Aorta (tissue), 5 donors: ENCODE measurements at regions not wholly inside any gene's neighbourhood (a gene's known extent, or its start where the extent isn't known, plus 50 kb on each side); places are given as distances from the start of the nearest gene placed in this dataset.
A peak's percentile ranks its signal among the peaks of the same experiment; 100 is the strongest.

Experiments used
- ATAC-seq: fragments of 200-7000 bp; cut with Tn5 transposase; one replicate; pipeline ENCODE4 v1.9.1; 2022; ENCODE audit warnings: moderate library complexity; ENCODE audit not compliant: low FRiP score
- DNase-seq, 2 donors: peaks; one replicate each; pipeline ENCODE4 v3.0.0-alpha.2; 2020
- H3K27ac ChIP-seq, 2 donors: one replicate each; pipeline ENCODE4 v1.5.1; 2013; ENCODE audit warnings: low read length in 2 of 2, mild to moderate bottlenecking in 2 of 2, moderate library complexity in 2 of 2, control low read depth in 1 of 2, inconsistent platforms in 1 of 2, low read depth in 1 of 2
- H3K27me3 ChIP-seq, 2 donors: one replicate each; pipeline ENCODE4 v1.6.1; 2013; ENCODE audit warnings: control low read depth in 1 of 2, low read length in 1 of 2, mild to moderate bottlenecking in 1 of 2, moderate library complexity in 1 of 2; ENCODE audit not compliant: insufficient read depth in 2 of 2, control insufficient read depth in 1 of 2
- H3K36me3 ChIP-seq, 2 donors: one replicate each; pipeline ENCODE4 v1.6.1; 2013; ENCODE audit warnings: control low read depth in 1 of 2, low read length in 1 of 2, mild to moderate bottlenecking in 1 of 2; ENCODE audit not compliant: insufficient read depth in 2 of 2, control insufficient read depth in 1 of 2
- H3K4me1 ChIP-seq, 2 donors: one replicate each; pipeline ENCODE4 v1.6.1; 2013; ENCODE audit warnings: low read length in 2 of 2, control low read depth in 1 of 2, mild to moderate bottlenecking in 1 of 2, moderate library complexity in 1 of 2; ENCODE audit not compliant: insufficient read depth in 2 of 2, control insufficient read depth in 1 of 2
- H3K4me3 ChIP-seq, 2 donors: one replicate each; pipeline ENCODE4 v1.5.1; 2013; ENCODE audit warnings: low read length in 2 of 2, control low read depth in 1 of 2, mild to moderate bottlenecking in 1 of 2
- H3K9me3 ChIP-seq: one replicate; pipeline ENCODE4 v1.6.1; 2013; ENCODE audit warnings: mild to moderate bottlenecking, low read length; ENCODE audit not compliant: control insufficient read depth
- WGBS, 2 donors: extraction: QIAGEN DNeasy Blood & Tissue Kit; methylation state at CpG; one replicate each; pipeline ENCODE4 v1.1.7; 2013; 5-methylcytosine and 5-hydroxymethylcytosine counted together
- intact Hi-C, 2 donors: fragments of 100-400 bp; cut with DNase I; formaldehyde crosslinking; loops; one replicate each; pipeline versions ENCODE4 v1.14.2 to v1.15.0; 2022
- donor health status: healthy with polysubstance abuse.
- donor health status: Bipolar disorder and iron deficiency.
- donor health status: DM: no; HTN: no; CAD: no.
- donor health status: DM: no; HTN: no; CAD: no.
- donor health status: DM: yes; HTN: yes; CAD: no.

DNA sequence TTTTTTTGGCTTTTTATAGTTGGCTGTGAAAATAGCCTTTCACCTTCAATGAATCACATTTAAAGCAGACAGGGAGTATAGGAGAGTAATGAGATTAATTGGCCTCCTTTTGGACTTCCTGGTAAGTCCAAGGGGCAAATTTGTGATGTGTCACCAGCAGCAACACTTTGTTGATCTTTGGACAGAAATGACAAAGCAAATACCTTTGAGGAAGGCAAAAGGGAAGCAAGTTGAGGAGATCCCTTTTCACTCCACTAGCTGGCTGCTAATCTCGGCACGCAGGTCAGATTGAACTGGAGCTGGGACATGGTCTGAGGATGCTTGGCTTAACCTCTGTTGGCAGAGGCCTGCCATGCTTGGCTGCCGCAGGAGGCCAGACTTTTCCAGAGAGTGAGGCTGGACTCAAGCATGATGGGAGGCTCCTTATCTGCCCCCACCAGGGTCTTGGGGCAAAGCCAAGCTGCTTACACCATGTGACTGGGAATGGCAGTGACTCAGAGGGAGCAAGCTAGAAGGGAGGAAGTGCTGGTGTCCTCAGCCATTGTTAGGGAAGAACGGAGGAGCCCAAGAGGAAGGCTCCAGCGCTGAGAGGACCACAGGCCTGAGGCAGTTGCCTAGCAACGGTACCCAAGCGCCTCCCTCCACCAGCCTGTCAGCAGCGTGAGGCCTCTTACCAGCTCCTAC is 174.5 kb upstream of the MAP1B start:
- intact Hi-C loops = loop anchor here (2.0 to 5.0 kb wide), 3 partner anchors 150 to 175 kb away; partner anchors contain the start of gene MAP1B (in 1 of the 2)

DNA sequence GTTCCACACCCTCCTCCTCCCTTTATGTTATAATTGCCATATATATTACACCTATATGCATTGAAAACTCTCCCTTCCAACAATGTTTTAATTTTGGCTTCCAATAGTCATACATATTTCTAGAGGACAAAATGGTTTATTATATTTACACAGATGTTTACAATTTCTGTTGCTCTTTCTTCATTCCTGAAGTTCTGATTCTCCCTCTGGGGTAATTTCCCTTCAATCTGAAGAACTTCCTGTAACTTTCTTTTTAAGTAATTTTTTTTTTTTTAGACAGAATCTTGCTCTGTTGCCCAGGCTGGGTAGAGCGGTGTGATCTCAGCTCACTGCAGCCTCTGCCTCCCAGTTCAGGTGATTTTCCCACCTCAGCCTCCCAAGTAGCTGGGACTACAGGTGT is 173.0 kb upstream of the MAP1B start:
- no peak overlapping the region for H3K4me3 ChIP-seq
- no peaks in the 10 kb centered on the region for H3K4me1 ChIP-seq
- no peak for DNase-seq
- no peak overlapping the region for H3K27ac ChIP-seq
- H3K36me3 ChIP-seq = no peaks in the 10 kb centered on the region
- intact Hi-C loops = loop anchor here (5.0 kb wide), 2 partner anchors 152 to 173 kb away; partner anchors contain the start of gene MAP1B (in 1 of the 2)
- no peaks in the 10 kb centered on the region for H3K27me3 ChIP-seq
- no peaks in the 10 kb centered on the region for H3K9me3 ChIP-seq
- 83 to 96% methylated on average over 1 of the region's 1 CpG for WGBS, 2 donors
- no peak for ATAC-seq

More for the DNA sequence above, 174.5 kb upstream of the MAP1B start:
- peak overlapping the region; percentile 91 to 99 for H3K27ac ChIP-seq
- H3K9me3 ChIP-seq = no peaks in the 10 kb centered on the region
- H3K4me1 ChIP-seq = no peaks in the 10 kb centered on the region
- H3K4me3 ChIP-seq = no peak overlapping the region
- no peaks in the 10 kb centered on the region for H3K36me3 ChIP-seq
- ATAC-seq (peak; percentile 86), DNase-seq (peak; percentile 92 to 93)
- 7 to 8% methylated on average over 8 of the region's 8 CpGs for WGBS, 2 donors
- H3K27me3 ChIP-seq = no peaks in the 10 kb centered on the region

DNA sequence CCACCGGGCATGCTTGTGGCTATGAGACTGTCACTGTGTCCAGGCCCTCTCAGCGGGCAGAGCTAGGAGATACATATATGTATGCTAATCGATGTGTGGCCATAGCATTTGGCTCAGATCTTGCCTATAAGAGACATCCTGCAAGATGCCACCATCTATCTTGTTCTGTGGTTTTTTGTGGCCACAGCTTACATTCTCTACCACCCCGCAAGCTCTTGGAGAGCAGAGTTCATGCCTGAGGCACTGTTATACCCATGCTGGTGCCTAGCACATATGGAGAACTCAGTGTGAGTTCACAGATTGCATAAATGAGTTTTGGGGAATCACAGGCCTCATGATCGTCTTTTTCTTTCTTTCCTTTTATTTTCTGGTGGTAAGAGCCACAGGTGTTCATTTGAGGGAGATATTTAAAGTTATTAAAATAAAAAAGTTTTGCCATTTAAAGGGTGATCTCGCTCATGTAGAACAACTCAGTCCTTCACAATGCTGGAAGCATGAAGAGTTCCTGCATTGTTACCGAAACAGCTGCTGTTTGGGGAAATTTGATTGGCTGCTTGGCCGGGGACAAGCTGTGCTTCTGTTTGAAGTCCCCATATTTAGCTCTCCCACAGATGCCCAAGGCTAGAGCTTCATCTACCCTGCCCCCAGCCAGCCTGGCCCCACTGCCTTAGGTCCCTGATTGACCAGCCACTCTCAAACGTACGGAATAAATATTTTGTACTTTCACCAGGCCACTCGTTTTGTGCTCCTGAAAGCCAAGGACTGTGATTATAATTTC is 169.2 kb upstream of the MAP1B start:
- Histone ChIP-seq H3K36me3 (no peaks in the 10 kb centered on the region), H3K4me1 (no peaks in the 10 kb centered on the region), H3K4me3 (no peak overlapping the region), H3K27me3 (no peaks in the 10 kb centered on the region), H3K27ac (no peak overlapping the region), H3K9me3 (no peaks in the 10 kb centered on the region)
- WGBS, 2 donors = 86 to 90% methylated on average over 11 of the region's 11 CpGs
- no peak for DNase-seq
- intact Hi-C loops = loop anchor here in 1 of 2 donors (5.0 kb wide), 1 partner anchor 79 kb away; no protein-coding TSS in a partner anchor
- ATAC-seq = no peak

GRCh38 chr5:71938895-71939294 is 168.4 kb upstream of the MAP1B start:
- 45 to 48% methylated on average over 7 of the region's 7 CpGs for WGBS, 2 donors
- no peaks in the 10 kb centered on the region for H3K9me3 ChIP-seq
- no peaks in the 10 kb centered on the region for H3K27me3 ChIP-seq
- ATAC-seq (no peak), DNase-seq (no peak)
- H3K27ac ChIP-seq = no peak overlapping the region
- no peaks in the 10 kb centered on the region for H3K36me3 ChIP-seq
- H3K4me3 ChIP-seq = no peak overlapping the region
- H3K4me1 ChIP-seq = no peaks in the 10 kb centered on the region
- intact Hi-C loops = loop anchor here in 1 of 2 donors (5.0 kb wide), 1 partner anchor 78 kb away; no protein-coding TSS in a partner anchor

DNA sequence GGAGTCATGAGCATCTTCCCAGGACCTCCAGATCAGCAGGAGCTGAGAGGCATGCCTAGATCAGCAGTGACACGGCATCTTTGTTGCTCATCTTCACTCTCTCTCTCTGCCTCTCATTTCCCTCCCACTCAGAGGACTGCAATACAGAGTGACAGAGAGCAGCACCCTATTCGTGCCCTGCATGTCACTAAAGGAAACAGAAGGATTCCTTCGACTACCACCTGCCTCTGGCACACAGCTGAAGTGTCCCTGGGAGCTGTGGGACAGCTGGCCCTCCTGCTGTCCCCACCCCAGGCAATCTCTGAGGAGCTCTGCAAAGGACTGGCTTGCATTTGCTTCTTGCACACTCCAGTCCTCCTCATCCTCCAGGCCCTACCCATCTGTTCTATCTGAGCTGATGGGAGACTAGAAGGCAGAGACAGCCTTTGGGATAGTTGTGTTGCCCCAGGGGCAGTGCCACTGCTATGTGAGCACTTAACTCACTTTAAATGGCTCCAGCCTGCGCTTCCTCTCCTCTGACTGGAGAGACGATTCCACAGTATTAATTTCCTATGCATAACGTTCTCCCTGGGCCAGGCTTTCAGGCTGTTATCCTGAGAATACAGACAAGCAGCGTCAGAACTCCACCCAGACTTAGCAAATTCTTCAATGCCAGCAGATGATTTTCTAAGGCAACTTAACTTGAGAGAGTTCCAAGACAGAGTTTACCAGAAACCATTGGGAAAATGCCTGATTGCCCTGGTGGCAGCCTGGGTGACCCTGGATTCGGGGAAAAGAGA is 167.6 kb upstream of the MAP1B start:
- H3K36me3 ChIP-seq = no peaks in the 10 kb centered on the region
- ATAC-seq (no peak), DNase-seq (no peak)
- H3K9me3 ChIP-seq = no peaks in the 10 kb centered on the region
- no peaks in the 10 kb centered on the region for H3K4me1 ChIP-seq
- H3K4me3 ChIP-seq = no peak overlapping the region
- no peaks in the 10 kb centered on the region for H3K27me3 ChIP-seq
- no peak overlapping the region for H3K27ac ChIP-seq
- intact Hi-C loops = loop anchor here in 1 of 2 donors (5.0 kb wide), 1 partner anchor 78 kb away; no protein-coding TSS in a partner anchor
- WGBS, 2 donors = 42 to 46% methylated on average over 8 of the region's 8 CpGs

DNA sequence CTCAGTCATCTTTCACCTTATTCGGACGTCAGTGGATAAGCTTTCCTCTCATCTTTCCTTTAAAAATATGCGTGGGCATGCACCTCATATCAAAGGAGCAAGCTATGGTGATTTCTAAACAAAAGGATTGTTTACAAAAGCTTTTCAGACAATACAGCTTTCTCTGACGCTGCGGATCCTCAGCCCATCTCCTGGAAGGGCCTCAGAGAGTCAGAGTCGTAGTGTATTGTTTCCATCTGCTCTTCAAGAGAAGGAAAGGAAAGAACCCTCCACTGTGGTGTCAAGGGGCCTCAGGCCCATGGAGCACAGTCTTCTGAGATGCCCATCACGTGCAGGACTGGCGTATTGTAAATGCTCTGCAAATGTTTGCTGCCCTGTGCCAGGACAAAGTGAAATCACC is 163.4 kb upstream of the MAP1B start:
- H3K27ac ChIP-seq = no peak overlapping the region
- intact Hi-C loops = no loop called here
- ATAC-seq = no peak

GRCh38 chr5:71945436-71945835 is 161.8 kb upstream of the MAP1B start:
- Histone ChIP-seq H3K27ac (no peak overlapping the region), H3K36me3 (no peaks in the 10 kb centered on the region), H3K27me3 (no peaks in the 10 kb centered on the region), H3K4me1 (no peaks in the 10 kb centered on the region), H3K4me3 (no peak overlapping the region), H3K9me3 (peaks cover 3% of the 10 kb centered on the region)
- intact Hi-C loops = no loop called here
- no peak for DNase-seq
- ATAC-seq = no peak
- 90 to 95% methylated on average over 6 of the region's 6 CpGs for WGBS, 2 donors

More for the DNA sequence above, 163.4 kb upstream of the MAP1B start:
- Histone ChIP-seq H3K9me3 (peaks cover 3% of the 10 kb centered on the region), H3K4me1 (no peaks in the 10 kb centered on the region), H3K4me3 (no peak overlapping the region), H3K36me3 (no peaks in the 10 kb centered on the region), H3K27me3 (no peaks in the 10 kb centered on the region)
- 86 to 90% methylated on average over 8 of the region's 8 CpGs for WGBS, 2 donors
- DNase-seq = no peak

- H3K4me1 ChIP-seq = no peaks in the 10 kb centered on the region
- 94 to 95% methylated on average over 6 of the region's 6 CpGs for WGBS, 2 donors
These were observed 160.8 kb upstream of the MAP1B start for GRCh38 chr5:71946343-71947030.

More at GRCh38 chr5:71946343-71947030, 160.8 kb upstream of the MAP1B start:
- H3K27ac ChIP-seq = no peak overlapping the region
- H3K9me3 ChIP-seq = peaks cover 3% of the 10 kb centered on the region
- no peak for ATAC-seq
- H3K36me3 ChIP-seq = no peaks in the 10 kb centered on the region
- intact Hi-C loops = no loop called here
- H3K27me3 ChIP-seq = no peaks in the 10 kb centered on the region
- no peak for DNase-seq
- no peak overlapping the region for H3K4me3 ChIP-seq
